HEK293 (cell line): ENCODE measurements at regions not wholly inside any gene's neighbourhood (a gene's known extent, or its start where the extent isn't known, plus 50 kb on each side); places are given as distances from the start of the nearest gene placed in this dataset.
A peak's percentile ranks its signal among the peaks of the same experiment; 100 is the strongest.

ENCODE experiments used
- CTCF ChIA-PET: fragments of 350-600 bp; formaldehyde crosslinking; extraction: SDS; loops from one replicate; lab custom pipeline; 2021; ENCODE audit warnings: antibody characterized with exemption; lab: Yijun Ruan, JAX
- POLR2A ChIA-PET: fragments of 300-600 bp; formaldehyde crosslinking; extraction: SDS; loops from one replicate; lab custom pipeline; 2020; ENCODE audit warnings: antibody characterized with exemption, inconsistent platforms; lab: Yijun Ruan, JAX
- H3K27ac ChIP-seq: fragments of 200-500 bp; sonication (Bioruptor generic); 2 replicates; pipeline ENCODE4 v1.5.1; 2014; ENCODE audit warnings: low read depth, low read length, control low read depth, inconsistent platforms; ENCODE audit errors: extremely low read depth
- H3K36me3 ChIP-seq, 2 experiments: fragments of 200-500 bp in 1 of 2; sonication (Bioruptor generic) in 1 of 2; 1 replicate in 1 of 2; 2 replicates in 1 of 2; pipeline ENCODE4 v1.5.1; 2014 to 2017; ENCODE audit warnings: inconsistent platforms in 2 of 2, low read length in 2 of 2; ENCODE audit not compliant: control insufficient read depth in 2 of 2, insufficient read depth in 1 of 2
- H3K4me1 ChIP-seq: fragments of 200-500 bp; sonication (Bioruptor generic); 2 replicates; pipeline ENCODE4 v1.5.1; 2014; ENCODE audit warnings: mild to moderate bottlenecking, low read length, inconsistent platforms; ENCODE audit not compliant: control insufficient read depth, insufficient read depth
- H3K4me3 ChIP-seq: 2 replicates; pipeline ENCODE4 v1.5.1; 2011; ENCODE audit warnings: low read depth, mild to moderate bottlenecking, control low read depth, low read length, moderate library complexity
- H3K9me3 ChIP-seq: fragments of 200-500 bp; sonication (Bioruptor generic); 2 replicates; pipeline ENCODE4 v1.5.1; 2014; ENCODE audit warnings: low read depth, low read length, inconsistent platforms; ENCODE audit not compliant: control insufficient read depth, insufficient read depth
- GLIS1 ChIP-seq: fragments of 450-650 bp; formaldehyde crosslinking; IDR thresholded peaks from 2 replicates; pipeline ENCODE4 v1.5.1; 2016; ENCODE audit warnings: missing biosample characterization, missing genetic modification characterization
- HOXD13 ChIP-seq: sonication (generic); formaldehyde crosslinking; IDR thresholded peaks from 2 replicates; pipeline ENCODE4 v1.8.0; 2022; ENCODE audit warnings: missing genetic modification reagents, borderline replicate concordance
- KLF1 ChIP-seq: fragments of 450-650 bp; formaldehyde crosslinking; IDR thresholded peaks from 2 replicates; pipeline ENCODE4 v1.5.1; 2016; ENCODE audit warnings: missing biosample characterization, missing genetic modification characterization
- MYNN ChIP-seq: fragments of 450-650 bp; formaldehyde crosslinking; IDR thresholded peaks from 2 replicates; pipeline ENCODE4 v1.5.1; 2016; ENCODE audit warnings: missing biosample characterization, missing genetic modification characterization, borderline replicate concordance
- MZF1 ChIP-seq: fragments of 450-650 bp; formaldehyde crosslinking; IDR thresholded peaks from 2 replicates; pipeline ENCODE4 v1.5.1; 2017; ENCODE audit warnings: missing biosample characterization, missing genetic modification characterization, borderline replicate concordance
- PATZ1 ChIP-seq: fragments of 450-650 bp; formaldehyde crosslinking; IDR thresholded peaks from 2 replicates; pipeline ENCODE4 v1.5.1; 2016; ENCODE audit warnings: missing biosample characterization, missing genetic modification characterization
- PRDM10 ChIP-seq: fragments of 450-650 bp; formaldehyde crosslinking; IDR thresholded peaks from 2 replicates; pipeline ENCODE4 v1.5.1; 2016; ENCODE audit warnings: missing biosample characterization, missing genetic modification characterization
- SETDB1 ChIP-seq: IDR thresholded peaks from one replicate; pipeline ENCODE4 v1.6.1; 2017; ENCODE audit warnings: mild to moderate bottlenecking, low read length, moderate library complexity, mixed read lengths; ENCODE audit not compliant: insufficient read length
- SP2 ChIP-seq: fragments of 450-650 bp; formaldehyde crosslinking; IDR thresholded peaks from 2 replicates; pipeline ENCODE4 v1.5.1; 2016; ENCODE audit warnings: missing biosample characterization, missing genetic modification characterization
- TCF7L2 ChIP-seq: IDR thresholded peaks from 2 replicates; pipeline ENCODE4 v1.6.1; 2011; ENCODE audit warnings: low read depth, mild to moderate bottlenecking, inconsistent platforms, low read length, moderate library complexity, borderline replicate concordance
- ZNF10 ChIP-seq: fragments of 450-650 bp; formaldehyde crosslinking; IDR thresholded peaks from 2 replicates; pipeline ENCODE4 v1.5.1; 2017; ENCODE audit warnings: missing biosample characterization, missing genetic modification characterization
- ZNF112 ChIP-seq: fragments of 450-650 bp; formaldehyde crosslinking; IDR thresholded peaks from 2 replicates; pipeline ENCODE4 v1.5.0; 2017; ENCODE audit warnings: missing biosample characterization, missing genetic modification characterization
- ZNF146 ChIP-seq: fragments of 450-650 bp; formaldehyde crosslinking; IDR thresholded peaks from 2 replicates; pipeline ENCODE4 v1.5.1; 2016; ENCODE audit warnings: missing biosample characterization, missing genetic modification characterization
- ZNF266 ChIP-seq: fragments of 450-650 bp; formaldehyde crosslinking; IDR thresholded peaks from 2 replicates; pipeline ENCODE4 v1.5.1; 2016; ENCODE audit warnings: missing biosample characterization, missing genetic modification characterization, low read depth
- ZNF274 ChIP-seq, 2 experiments: fragments of 200-500 bp in 1 of 2; fragments of 450-650 bp in 1 of 2; sonication (Bioruptor generic) in 1 of 2; formaldehyde crosslinking in 1 of 2; IDR thresholded peaks; 2 replicates each; pipeline versions ENCODE4 v1.5.1 to v1.6.1; 2014 to 2016; ENCODE audit warnings: borderline replicate concordance in 1 of 2, inconsistent platforms in 1 of 2, low read length in 1 of 2, missing biosample characterization in 1 of 2, missing genetic modification characterization in 1 of 2
- ZNF311 ChIP-seq: fragments of 450-650 bp; formaldehyde crosslinking; IDR thresholded peaks from 2 replicates; pipeline ENCODE4 v1.5.1; 2017; ENCODE audit warnings: missing biosample characterization, missing genetic modification characterization, borderline replicate concordance
- ZNF37A ChIP-seq: fragments of 450-650 bp; IDR thresholded peaks from 2 replicates; pipeline ENCODE4 v1.5.1; 2018; ENCODE audit warnings: missing biosample characterization, missing genetic modification characterization
- ZNF394 ChIP-seq: fragments of 450-650 bp; formaldehyde crosslinking; IDR thresholded peaks from 2 replicates; pipeline ENCODE4 v1.5.1; 2016; ENCODE audit warnings: missing biosample characterization, missing genetic modification characterization, mild to moderate bottlenecking, moderate library complexity, borderline replicate concordance
- ZNF560 ChIP-seq: fragments of 450-650 bp; formaldehyde crosslinking; IDR thresholded peaks from 2 replicates; pipeline ENCODE4 v1.5.1; 2017; ENCODE audit warnings: missing biosample characterization, missing genetic modification characterization, borderline replicate concordance
- ZNF596 ChIP-seq: fragments of 450-650 bp; IDR thresholded peaks from 2 replicates; pipeline ENCODE4 v1.5.0; 2018; ENCODE audit warnings: missing biosample characterization, mild to moderate bottlenecking, missing genetic modification characterization, moderate library complexity
- ZNF621 ChIP-seq: fragments of 450-650 bp; formaldehyde crosslinking; IDR thresholded peaks from 2 replicates; pipeline ENCODE4 v1.5.1; 2017; ENCODE audit warnings: missing biosample characterization, missing genetic modification characterization
- ZNF623 ChIP-seq: fragments of 450-650 bp; formaldehyde crosslinking; IDR thresholded peaks from 2 replicates; pipeline ENCODE4 v1.5.1; 2016; ENCODE audit warnings: missing biosample characterization, missing genetic modification characterization
- ZNF660 ChIP-seq: fragments of 450-650 bp; IDR thresholded peaks from 2 replicates; pipeline ENCODE4 v1.5.1; 2018; ENCODE audit warnings: missing biosample characterization, mild to moderate bottlenecking, missing genetic modification characterization
- TF ChIP-seq, protein P1 (sequence below): fragments of 450-650 bp; formaldehyde crosslinking; IDR thresholded peaks from 2 replicates; pipeline ENCODE4 v1.5.1; 2016; ENCODE audit warnings: missing biosample characterization, missing genetic modification characterization
- TF ChIP-seq, protein P2 (sequence below): fragments of 450-650 bp; formaldehyde crosslinking; IDR thresholded peaks from 2 replicates; pipeline ENCODE4; 2016; ENCODE audit warnings: missing biosample characterization, missing genetic modification characterization

- TF ChIP-seq ZNF623 (tag by site-specific recombination), result no peak
- no peak for TF ChIP-seq ZNF311 (tag by site-specific recombination)
- TF ChIP-seq TCF7L2, result no peak
- TF ChIP-seq ZNF112 (tag by site-specific recombination), result no peak
Observed at GRCh38 chr6:113540466-113540865, 316.7 kb upstream of the MARCKS start (continued).

- POLR2A ChIA-PET, result no interaction called here
- no peak overlapping the region for H3K4me3 ChIP-seq
- CTCF ChIA-PET, result no interaction called here
- H3K36me3 ChIP-seq, result no peaks in the 10 kb centered on the region
- no peaks in the 10 kb centered on the region for H3K9me3 ChIP-seq
- H3K27ac ChIP-seq, result no peak overlapping the region
- H3K4me1 ChIP-seq, result no peaks in the 10 kb centered on the region
- peak; percentile 66 for TF ChIP-seq ZNF146
- TF ChIP-seq ZNF560 (tag by site-specific recombination), result no peak
- TF ChIP-seq GLIS1 (tag by site-specific recombination), result no peak
- TF ChIP-seq, protein P1, sequence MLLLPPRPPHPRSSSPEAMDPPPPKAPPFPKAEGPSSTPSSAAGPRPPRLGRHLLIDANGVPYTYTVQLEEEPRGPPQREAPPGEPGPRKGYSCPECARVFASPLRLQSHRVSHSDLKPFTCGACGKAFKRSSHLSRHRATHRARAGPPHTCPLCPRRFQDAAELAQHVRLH, result no peak
Observed at GRCh38 chr6:113551168-113551567, 306.0 kb upstream of the MARCKS start.

DNA sequence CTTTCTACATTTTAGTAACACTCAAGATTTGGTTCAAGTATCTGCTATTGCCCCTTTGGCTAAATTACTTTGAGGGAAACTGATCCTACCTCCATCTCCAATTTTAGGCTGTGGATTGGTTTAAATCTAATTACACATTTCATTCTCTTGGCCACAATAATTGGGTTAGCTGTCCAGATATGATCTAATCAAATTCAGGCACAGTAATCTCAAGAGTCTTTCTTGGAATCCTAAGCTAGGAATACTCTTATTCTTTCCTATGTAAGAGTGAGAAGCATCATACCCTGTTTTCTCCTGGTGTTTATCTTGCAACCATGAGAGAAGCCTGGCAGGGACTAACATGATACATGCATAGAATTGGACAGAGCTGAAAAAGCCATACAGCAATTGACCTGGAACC lies 300.4 kb upstream of the MARCKS start:
- Histone ChIP-seq H3K27ac (no peak overlapping the region), H3K4me3 (no peak overlapping the region), H3K4me1 (no peaks in the 10 kb centered on the region), H3K36me3 (no peaks in the 10 kb centered on the region), H3K9me3 (no peaks in the 10 kb centered on the region)
- TF ChIP-seq, protein P2, sequence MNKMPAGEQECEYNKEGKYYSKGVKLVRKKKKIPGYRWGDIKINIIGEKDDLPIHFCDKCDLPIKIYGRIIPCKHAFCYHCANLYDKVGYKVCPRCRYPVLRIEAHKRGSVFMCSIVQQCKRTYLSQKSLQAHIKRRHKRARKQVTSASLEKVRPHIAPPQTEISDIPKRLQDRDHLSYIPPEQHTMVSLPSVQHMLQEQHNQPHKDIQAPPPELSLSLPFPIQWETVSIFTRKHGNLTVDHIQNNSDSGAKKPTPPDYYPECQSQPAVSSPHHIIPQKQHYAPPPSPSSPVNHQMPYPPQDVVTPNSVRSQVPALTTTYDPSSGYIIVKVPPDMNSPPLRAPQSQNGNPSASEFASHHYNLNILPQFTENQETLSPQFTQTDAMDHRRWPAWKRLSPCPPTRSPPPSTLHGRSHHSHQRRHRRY, result no peak
- TF ChIP-seq ZNF37A (tag by site-specific recombination) (no peak), HOXD13 (CRISPR knock-in tag) (no peak), ZNF266 (tag by site-specific recombination) (no peak), SETDB1 (no peak), KLF1 (tag by site-specific recombination) (no peak), ZNF10 (tag by site-specific recombination) (no peak), ZNF621 (no peak), PRDM10 (tag by site-specific recombination) (no peak)
- ChIA-PET CTCF (interaction anchor here (0.7 kb wide), 1 partner anchor 124 kb away, joined by 3 read pairs; no protein-coding TSS in a partner anchor), POLR2A (no interaction called here)

- Histone ChIP-seq H3K9me3 (no peaks in the 10 kb centered on the region), H3K4me3 (no peak overlapping the region), H3K4me1 (no peaks in the 10 kb centered on the region), H3K36me3 (no peaks in the 10 kb centered on the region), H3K27ac (no peak overlapping the region)
- ChIA-PET CTCF (interaction anchor here (1.1 kb wide), 1 partner anchor 19 kb away, joined by 3 read pairs; no protein-coding TSS in a partner anchor), POLR2A (no interaction called here)
- no peak for TF ChIP-seq GLIS1 (tag by site-specific recombination)
- no peak for TF ChIP-seq MYNN (tag by site-specific recombination)
- TF ChIP-seq SP2, result no peak
- TF ChIP-seq MZF1 (tag by site-specific recombination), result no peak
- TF ChIP-seq PATZ1 (tag by site-specific recombination), result no peak
- TF ChIP-seq ZNF274 (IDR thresholded peaks at IDR 0.05; ENCODE audit: low read length), result no peak
- no peak for TF ChIP-seq ZNF274 (tag by site-specific recombination; IDR thresholded peaks at IDR 0.05; ENCODE audit: borderline replicate concordance)
- no peak for TF ChIP-seq ZNF660 (tag by site-specific recombination)
- TF ChIP-seq ZNF596 (tag by site-specific recombination), result no peak
- TF ChIP-seq ZNF394, result no peak
Observed at GRCh38 chr6:113558431-113558830, 298.7 kb upstream of the MARCKS start.
